A172 (cell line): ENCODE measurements at regions not wholly inside any gene's neighbourhood (a gene's known extent, or its start where the extent isn't known, plus 50 kb on each side); places are given as distances from the start of the nearest gene placed in this dataset.
"Not testable (repeated sequence)": the region's sequence is repeated elsewhere in the genome, so short reads cannot be mapped to it uniquely, and the experiment has no call there.

Experiments used
- DNase-seq: peaks from one replicate; pipeline ENCODE4 v3.0.0-alpha.2; 2015; ENCODE audit warnings: low spot score

DNA sequence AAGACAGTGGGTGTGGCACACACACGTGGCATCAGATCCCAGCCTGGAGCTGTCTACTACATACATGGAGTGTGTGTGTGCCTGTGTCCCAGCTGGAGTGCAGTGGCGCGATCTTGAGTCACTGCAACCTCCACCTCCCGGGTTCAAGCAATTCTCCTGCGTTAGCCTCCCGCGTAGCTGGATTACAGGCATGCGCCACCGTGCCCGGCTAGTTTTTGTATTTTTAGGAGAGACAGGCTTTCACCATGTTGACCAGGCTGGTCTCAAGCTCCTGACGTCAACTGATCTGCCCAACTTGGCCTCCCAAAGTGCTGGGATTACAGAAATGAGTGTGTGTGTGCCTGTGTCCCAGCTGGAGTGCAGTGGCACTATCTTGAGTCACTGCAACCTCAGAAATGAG is 108.8 kb downstream of the IL12A start:
- DNase-seq = no peak

DNA sequence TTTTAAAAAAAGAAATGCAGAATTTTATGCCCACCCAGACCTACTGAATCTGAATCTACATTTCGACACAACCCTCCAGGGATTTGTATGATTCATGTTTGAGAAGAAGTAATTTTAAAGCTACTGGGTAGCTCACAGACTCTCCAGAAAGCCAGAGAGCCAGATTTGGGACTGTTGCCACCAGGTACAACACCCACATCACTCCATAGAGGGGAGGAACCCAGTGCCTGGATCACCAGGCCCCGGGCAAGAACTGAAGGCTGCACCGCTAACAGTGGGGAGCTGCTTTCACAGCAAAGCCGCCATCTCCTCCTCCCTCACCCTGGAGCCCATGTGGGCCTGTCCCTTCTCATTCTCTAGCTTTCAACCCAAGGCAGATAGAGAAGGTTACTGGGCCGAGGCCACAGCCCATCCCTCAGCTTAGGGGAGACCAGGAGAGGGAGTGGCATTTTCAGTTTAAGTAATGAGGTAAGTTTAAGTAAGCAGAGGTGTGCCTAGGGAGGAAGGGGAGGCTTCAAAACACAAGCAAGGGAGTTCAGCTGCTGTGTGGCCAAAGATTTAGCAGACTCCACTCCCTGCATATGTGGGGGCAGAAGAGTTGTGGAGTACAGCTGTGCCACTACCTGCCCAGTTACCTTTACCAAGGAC is 109.8 kb downstream of the IL12A start:
- DNase-seq = no peak

GRCh38 chr3:160098926-160099626 is 110.4 kb downstream of the IL12A start:
- DNase-seq = no peak

- DNase-seq = no peak
Observed at GRCh38 chr3:160099834-160100233, 111.2 kb downstream of the IL12A start.

DNA sequence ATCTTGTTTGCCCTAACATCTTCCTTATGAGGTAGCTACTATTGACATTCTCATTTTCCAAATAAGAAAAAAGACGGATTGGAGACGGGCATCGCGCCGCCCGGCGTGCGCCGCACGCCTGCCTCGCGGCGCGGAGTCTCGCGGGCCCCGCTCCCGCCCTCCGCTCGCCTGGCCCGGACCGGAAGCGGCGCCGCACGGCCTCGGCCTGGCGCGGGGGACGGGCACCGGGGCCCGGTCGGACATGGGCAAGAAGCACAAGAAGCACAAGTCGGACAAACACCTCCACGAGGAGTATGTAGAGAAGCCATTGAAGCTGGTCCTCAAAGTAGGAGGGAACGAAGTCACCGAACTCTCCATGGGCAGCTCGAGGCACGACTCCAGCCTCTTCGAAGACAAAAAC is 112.0 kb downstream of the IL12A start:
- DNase-seq = no peak

GRCh38 chr3:160102001-160102400 is 113.4 kb downstream of the IL12A start:
- not testable (repeated sequence) for DNase-seq

GRCh38 chr3:160103397-160103796 is 114.8 kb downstream of the IL12A start:
- DNase-seq = no peak

- no peak for DNase-seq
Observed at GRCh38 chr3:160105907-160106584, 117.4 kb downstream of the IL12A start.

DNA sequence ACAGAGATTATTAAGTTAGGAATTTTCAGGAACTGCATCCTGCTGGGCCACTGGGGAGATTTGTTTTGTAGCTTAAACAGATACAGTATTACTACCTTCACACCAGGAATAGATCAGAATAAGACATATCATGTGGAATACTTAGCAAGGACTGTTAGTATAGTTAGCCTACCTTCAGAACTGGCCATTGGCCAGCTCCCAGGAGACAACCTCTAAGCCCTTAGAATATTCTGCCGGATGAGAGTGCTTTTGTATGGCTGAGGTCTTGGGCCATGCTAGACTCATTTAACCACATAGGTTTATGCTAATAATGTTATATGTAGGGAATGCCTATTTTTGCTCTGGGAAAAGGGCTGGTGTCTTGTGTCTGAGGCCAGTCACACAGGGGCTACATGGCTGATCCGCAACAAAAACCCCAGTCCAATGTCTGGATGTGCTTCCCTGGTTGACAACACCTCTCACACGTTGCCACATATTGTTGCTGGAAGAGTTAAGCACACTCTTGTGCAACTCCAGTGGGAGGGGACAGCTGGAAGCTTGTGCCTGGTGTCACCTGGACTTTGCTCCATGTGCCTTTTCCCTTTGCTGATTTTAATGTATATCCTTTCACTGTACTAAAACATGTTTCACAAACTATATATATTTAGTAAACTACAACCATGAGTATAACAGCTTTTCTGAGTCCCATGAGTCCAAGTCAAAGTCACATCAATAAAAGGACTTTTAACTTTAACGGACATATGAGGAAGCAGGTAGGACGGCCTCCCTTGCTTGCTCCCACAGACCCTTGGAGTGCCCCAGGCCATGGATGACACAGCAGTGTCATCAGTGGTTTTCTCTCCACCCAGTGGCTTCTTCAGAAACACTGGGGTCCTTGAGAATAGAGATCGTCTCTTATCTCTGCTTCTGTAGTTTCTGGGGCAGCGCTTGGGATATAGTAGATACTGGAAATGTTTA is 118.0 kb upstream of the C3orf80 start:
- no peak for DNase-seq

DNA sequence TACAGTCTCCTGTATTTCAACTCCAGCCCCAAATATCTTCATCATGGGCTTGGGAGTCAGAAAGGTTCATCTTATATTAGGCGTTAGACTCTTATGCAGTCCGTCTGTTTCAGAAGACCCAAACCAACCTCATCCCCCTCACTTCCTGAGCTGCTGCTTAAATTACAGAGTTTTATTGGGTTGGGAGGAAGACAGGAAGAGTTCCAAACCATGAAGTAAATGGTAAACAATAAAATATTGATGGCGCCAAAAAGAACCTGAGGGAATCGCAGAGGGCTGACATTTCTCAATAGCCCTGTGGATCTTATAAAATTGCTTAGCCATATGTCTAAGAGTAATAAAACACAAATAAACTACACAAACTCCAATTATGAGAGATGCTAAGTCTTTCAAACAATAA is 116.9 kb upstream of the C3orf80 start:
- no peak for DNase-seq

DNA sequence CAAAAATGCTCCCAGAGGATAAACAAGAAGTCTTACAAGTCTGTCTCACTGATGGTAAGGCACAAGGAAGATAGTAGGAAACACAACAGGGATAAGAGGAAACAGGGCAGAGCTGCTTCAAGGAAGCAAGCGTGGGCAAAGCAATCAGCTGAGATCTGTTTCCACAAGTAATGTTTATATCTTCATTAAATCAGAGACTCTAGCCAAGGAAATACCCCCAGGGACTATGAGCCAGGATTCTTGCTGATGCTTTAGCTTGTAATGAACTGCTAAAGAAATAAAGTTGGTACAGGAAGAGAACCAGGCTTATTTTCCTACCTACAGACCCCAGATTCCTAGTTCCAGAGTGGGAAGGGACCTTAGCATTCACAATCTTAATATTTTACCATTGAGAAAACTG is 112.7 kb upstream of the C3orf80 start:
- no peak for DNase-seq

DNA sequence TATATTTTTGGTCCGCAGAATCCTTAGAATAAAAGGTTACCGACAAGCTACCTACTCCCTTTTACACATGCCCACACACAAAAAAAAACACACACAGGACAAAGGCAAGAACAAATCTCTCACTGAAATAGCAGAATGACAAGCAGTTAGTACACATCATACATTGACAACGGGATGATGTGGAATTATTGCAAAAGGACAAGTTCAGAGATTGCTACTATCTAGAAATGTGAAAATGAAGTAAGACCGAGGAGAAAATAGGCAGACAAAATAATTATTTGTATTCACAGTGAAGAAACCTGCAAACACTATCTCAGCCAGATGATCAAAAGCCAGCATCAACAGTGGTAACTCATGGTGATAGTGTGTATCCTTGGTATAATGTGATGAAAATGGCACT is 112.2 kb upstream of the C3orf80 start:
- no peak for DNase-seq

DNA sequence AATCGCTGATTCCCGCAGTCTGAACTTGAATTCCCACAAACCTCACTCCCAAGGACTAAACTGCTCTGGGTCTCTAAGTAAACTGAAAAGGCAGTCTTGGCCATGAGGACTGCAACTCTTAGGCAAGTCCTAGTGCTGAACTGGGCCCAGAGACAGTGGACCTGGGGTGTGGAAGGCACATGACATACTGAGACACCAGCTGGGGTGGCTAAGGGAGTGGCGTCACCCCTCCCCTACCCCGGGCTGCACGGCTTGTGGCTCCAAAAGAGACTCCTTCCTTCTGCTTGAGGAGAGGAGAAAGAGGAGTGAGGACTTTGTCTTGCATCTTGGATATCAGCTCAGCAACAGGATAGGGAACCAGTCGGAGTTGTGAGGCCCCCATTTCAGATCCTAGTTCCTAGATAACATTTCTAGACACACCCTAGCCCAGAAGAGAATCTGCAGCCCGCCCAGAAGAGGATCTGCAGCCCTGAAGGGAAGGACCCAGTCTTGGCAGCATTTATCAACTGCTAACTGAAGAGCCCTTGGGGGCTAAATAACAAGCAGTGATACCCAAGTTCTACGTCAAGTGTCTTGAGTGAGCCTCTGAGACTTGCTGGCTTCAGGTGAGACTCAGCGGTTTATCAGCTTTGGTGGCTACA is 110.7 kb upstream of the C3orf80 start:
- DNase-seq = no peak

DNA sequence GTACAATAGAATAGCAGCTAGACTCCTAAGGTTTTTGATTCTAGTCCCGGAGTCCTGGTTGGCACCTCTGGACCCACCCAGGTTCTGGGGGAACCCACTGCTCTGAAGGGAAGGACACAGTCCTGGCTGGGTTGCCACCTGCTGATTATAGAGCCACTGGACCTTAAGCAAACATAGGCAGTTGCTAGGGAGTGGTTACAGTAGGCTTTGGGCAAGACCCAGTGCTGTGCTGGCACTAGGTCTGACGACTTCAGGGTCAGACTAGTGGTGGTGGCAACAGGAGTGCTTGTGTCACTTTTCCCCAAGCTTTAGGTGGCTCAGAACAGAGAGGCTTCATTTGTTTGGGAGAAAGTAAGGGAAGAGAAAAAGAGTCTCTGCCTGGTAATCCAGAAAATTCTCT is 109.8 kb upstream of the C3orf80 start:
- no peak for DNase-seq

GRCh38 chr3:160124224-160124623 is 101.0 kb upstream of the C3orf80 start:
- no peak for DNase-seq

GRCh38 chr3:160125258-160125657 is 100.0 kb upstream of the C3orf80 start:
- no peak for DNase-seq

GRCh38 chr3:160126051-160126450 is 99.2 kb upstream of the C3orf80 start:
- DNase-seq = no peak

GRCh38 chr3:160126761-160127160 is 98.5 kb upstream of the C3orf80 start:
- DNase-seq = no peak

GRCh38 chr3:160127308-160127707 is 97.9 kb upstream of the C3orf80 start:
- DNase-seq = no peak

GRCh38 chr3:160128056-160128455 is 97.2 kb upstream of the C3orf80 start:
- no peak for DNase-seq

DNA sequence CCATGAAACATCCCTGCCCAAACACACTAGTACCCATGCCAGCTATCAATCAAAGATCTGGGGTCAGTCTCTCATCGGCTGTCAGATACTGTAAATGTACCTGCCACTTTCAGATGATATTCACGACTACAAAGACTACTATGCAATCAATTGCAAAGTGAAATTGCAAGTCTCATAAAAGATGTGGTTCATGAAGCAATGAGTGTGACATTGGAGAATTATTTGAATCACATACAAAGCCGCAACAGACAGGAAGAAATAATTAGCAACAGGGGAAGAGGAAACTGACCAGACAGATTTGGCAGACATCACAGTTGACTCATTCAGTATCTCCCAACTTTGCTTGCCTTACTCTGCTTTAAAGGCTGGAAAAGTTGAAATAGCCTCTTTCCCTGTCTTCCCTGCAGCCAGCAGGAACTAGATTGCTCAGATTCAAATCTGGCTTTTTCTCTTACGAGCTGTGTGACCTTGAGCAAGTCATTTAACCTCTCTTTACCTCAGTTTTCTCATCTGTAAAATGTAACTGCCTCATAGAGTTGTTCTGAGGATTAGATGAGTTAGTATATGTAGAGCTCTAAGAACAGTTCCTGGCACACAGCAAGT is 95.7 kb upstream of the C3orf80 start:
- DNase-seq = peak; percentile 100
